Left ventricle myocardium inferior (tissue), 1 donor: ENCODE measurements at regions not wholly inside any gene's neighbourhood (a gene's known extent, or its start where the extent isn't known, plus 50 kb on each side); places are given as distances from the start of the nearest gene placed in this dataset.

Experiments
- DNase-seq: peaks from one replicate; pipeline ENCODE4 v3.0.0-alpha.2; 2020
- H3K27ac ChIP-seq: fragments of 200-600 bp; replicated peaks from 2 replicates; pipeline ENCODE4 v1.8.0; 2021
- H3K27me3 ChIP-seq: fragments of 200-600 bp; 2 replicates; pipeline ENCODE4 v1.8.0; 2021; ENCODE audit warnings: low read depth
- H3K36me3 ChIP-seq: fragments of 200-600 bp; 2 replicates; pipeline ENCODE4 v1.8.0; 2021
- H3K4me1 ChIP-seq: fragments of 200-600 bp; 2 replicates; pipeline ENCODE4 v1.8.0; 2021
- H3K4me3 ChIP-seq: fragments of 200-600 bp; 2 replicates; pipeline ENCODE4 v1.8.0; 2021; ENCODE audit warnings: mild to moderate bottlenecking, moderate library complexity
- H3K9me3 ChIP-seq: fragments of 200-600 bp; replicated peaks from 2 replicates; pipeline ENCODE4 v1.8.0; 2021
- CTCF ChIP-seq: fragments of 200-600 bp; IDR thresholded peaks from 2 replicates; pipeline ENCODE4 v1.8.0; 2021; ENCODE audit warnings: antibody characterized with exemption, mild to moderate bottlenecking, borderline replicate concordance
- intact Hi-C: fragments of 100-400 bp; cut with micrococcal nuclease; formaldehyde crosslinking; loops from one replicate; pipeline ENCODE4 v1.11.0; 2022
- donor health status: DM: no; HTN: yes; CAD: no; lungs with severe emphysema.

GRCh38 chr22:49119551-49119952 lies 708.1 kb downstream of the BRD1 start:
- intact Hi-C loops: no loop called here
- Histone ChIP-seq H3K27me3 (peaks cover 72% of the 10 kb centered on the region), H3K4me3 (no peak overlapping the region), H3K9me3 (no peaks in the 10 kb centered on the region), H3K36me3 (no peaks in the 10 kb centered on the region), H3K27ac (no peak overlapping the region), H3K4me1 (peaks cover 6% of the 10 kb centered on the region)
- peak; percentile 26 for DNase-seq
- no peak for TF ChIP-seq CTCF

DNA sequence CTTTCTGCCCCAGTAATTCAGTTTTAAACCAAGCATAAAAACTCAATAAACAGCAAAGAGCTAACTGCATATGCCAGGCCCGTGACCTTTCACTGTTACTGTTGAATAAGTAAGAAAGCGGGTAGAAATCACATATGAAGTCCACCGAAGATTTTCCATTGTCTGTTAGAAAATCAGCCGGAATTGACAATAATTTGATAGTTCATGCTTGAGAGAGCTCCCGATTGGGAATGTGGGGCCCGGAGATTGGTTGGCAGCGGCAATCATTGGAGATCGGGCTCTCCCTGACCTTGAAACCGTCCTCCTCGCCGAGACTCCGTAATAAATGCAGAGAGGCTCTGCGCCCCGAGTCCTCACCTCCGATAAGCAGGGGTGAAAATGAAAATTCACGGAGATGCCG lies 709.6 kb downstream of the BRD1 start:
- H3K27me3 ChIP-seq: peaks cover 57% of the 10 kb centered on the region
- no peak for TF ChIP-seq CTCF
- no peaks in the 10 kb centered on the region for H3K9me3 ChIP-seq
- H3K27ac ChIP-seq: no peak overlapping the region
- no peak for DNase-seq
- peaks cover 6% of the 10 kb centered on the region for H3K4me1 ChIP-seq
- no peaks in the 10 kb centered on the region for H3K36me3 ChIP-seq
- intact Hi-C loops: no loop called here
- no peak overlapping the region for H3K4me3 ChIP-seq

- no peak for TF ChIP-seq CTCF
- Histone ChIP-seq H3K27ac (no peak overlapping the region), H3K9me3 (no peaks in the 10 kb centered on the region), H3K36me3 (no peaks in the 10 kb centered on the region), H3K4me3 (no peak overlapping the region), H3K27me3 (peaks cover 55% of the 10 kb centered on the region), H3K4me1 (peaks cover 6% of the 10 kb centered on the region)
- intact Hi-C loops: no loop called here
- no peak for DNase-seq
Observed at GRCh38 chr22:49117486-49117885, 710.2 kb downstream of the BRD1 start.

DNA sequence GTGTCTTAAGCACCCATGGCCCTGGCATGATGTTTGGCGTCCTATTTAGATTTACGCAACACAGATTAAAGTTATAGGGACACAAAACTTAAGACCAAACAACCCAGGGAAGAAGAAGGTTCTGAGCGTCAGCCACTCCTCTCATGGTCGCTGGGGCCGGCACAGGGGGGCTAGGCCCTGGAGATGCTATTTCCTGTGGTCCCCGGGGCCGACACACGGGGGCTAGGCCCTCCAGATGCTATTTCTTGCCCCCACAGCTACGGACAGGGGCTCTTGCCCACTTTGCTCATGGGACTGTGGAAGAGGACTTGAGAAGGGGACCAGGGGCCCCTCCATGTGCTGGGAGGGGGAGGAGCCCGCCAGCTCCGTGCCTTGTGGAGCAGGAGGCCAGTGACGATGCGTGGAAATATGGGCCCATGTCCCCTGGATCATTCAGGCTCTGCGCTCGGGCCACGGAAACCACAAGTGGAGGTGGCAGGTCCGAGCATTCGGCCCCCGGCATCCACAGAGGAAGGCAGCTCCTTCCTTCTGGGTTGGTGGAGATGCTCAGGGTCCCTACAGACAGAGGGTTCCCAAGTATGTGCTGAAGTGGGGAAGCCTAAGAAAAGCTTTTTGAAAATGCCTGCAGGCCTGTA lies 711.1 kb downstream of the BRD1 start:
- peaks cover 47% of the 10 kb centered on the region for H3K27me3 ChIP-seq
- H3K4me1 ChIP-seq: peaks cover 6% of the 10 kb centered on the region
- no peak overlapping the region for H3K4me3 ChIP-seq
- no peaks in the 10 kb centered on the region for H3K9me3 ChIP-seq
- no peak for TF ChIP-seq CTCF
- H3K36me3 ChIP-seq: no peaks in the 10 kb centered on the region
- H3K27ac ChIP-seq: no peak overlapping the region
- intact Hi-C loops: no loop called here
- DNase-seq: no peak

- Histone ChIP-seq H3K4me3 (no peak overlapping the region), H3K27ac (no peak overlapping the region), H3K27me3 (peaks cover 47% of the 10 kb centered on the region), H3K9me3 (no peaks in the 10 kb centered on the region), H3K36me3 (no peaks in the 10 kb centered on the region), H3K4me1 (peaks cover 6% of the 10 kb centered on the region)
- no peak for TF ChIP-seq CTCF
- no peak for DNase-seq
- intact Hi-C loops: no loop called here
Observed at GRCh38 chr22:49116021-49116420, 711.7 kb downstream of the BRD1 start.

GRCh38 chr22:49115197-49115596 lies 712.5 kb downstream of the BRD1 start:
- intact Hi-C loops: no loop called here
- TF ChIP-seq CTCF: no peak

More at GRCh38 chr22:49115197-49115596, 712.5 kb downstream of the BRD1 start:
- H3K27ac ChIP-seq: no peak overlapping the region
- no peak for DNase-seq
- H3K4me3 ChIP-seq: no peak overlapping the region
- peaks cover 47% of the 10 kb centered on the region for H3K27me3 ChIP-seq
- no peaks in the 10 kb centered on the region for H3K36me3 ChIP-seq
- H3K4me1 ChIP-seq: peaks cover 6% of the 10 kb centered on the region
- no peaks in the 10 kb centered on the region for H3K9me3 ChIP-seq
